HL-60 (cell line): ENCODE measurements at regions not wholly inside any gene's neighbourhood (a gene's known extent, or its start where the extent isn't known, plus 50 kb on each side); places are given as distances from the start of the nearest gene placed in this dataset.

Experiments used
- DNase-seq, 2 experiments: peaks; one replicate each; pipeline ENCODE4 v3.0.0-alpha.2; 2010 to 2020; ENCODE audit warnings: low read depth in 1 of 2, low spot score in 1 of 2
- H3K27ac ChIP-seq: fragments of 250-450 bp; sonication (Bioruptor Pico); replicated peaks from 2 replicates; pipeline ENCODE4 v1.5.1; 2020; ENCODE audit warnings: mild to moderate bottlenecking, moderate library complexity
- H3K27me3 ChIP-seq: fragments of 250-450 bp; sonication (Bioruptor Pico); 2 replicates; pipeline ENCODE4 v1.5.1; 2021; ENCODE audit warnings: mild to moderate bottlenecking, moderate library complexity; ENCODE audit not compliant: insufficient read depth, poor library complexity, severe bottlenecking
- H3K4me3 ChIP-seq: replicated peaks from 2 replicates; pipeline ENCODE4 v1.5.1; 2011; ENCODE audit warnings: mild to moderate bottlenecking, control low read depth, low read length; ENCODE audit not compliant: insufficient read depth
- GABPA ChIP-seq: IDR thresholded peaks from 2 replicates; pipeline ENCODE4 v1.6.1; 2012; ENCODE audit warnings: low read depth
- POLR2AphosphoS5 ChIP-seq: IDR thresholded peaks from 2 replicates; pipeline ENCODE4 v1.6.1; 2012; ENCODE audit warnings: low read depth
- SPI1 ChIP-seq: IDR thresholded peaks from 2 replicates; pipeline ENCODE4 v1.6.1; 2012; ENCODE audit warnings: low read depth, mild to moderate bottlenecking, borderline replicate concordance
- TF ChIP-seq, protein P1 (sequence below): IDR thresholded peaks from one replicate; pipeline ENCODE4 v1.5.1; 2011; ENCODE audit warnings: low read length, control low read depth, inconsistent platforms; ENCODE audit not compliant: insufficient read depth
- TF ChIP-seq, protein P2 (sequence below): IDR thresholded peaks from 2 replicates; pipeline ENCODE4 v1.6.1; 2012; ENCODE audit warnings: low read depth; ENCODE audit not compliant: insufficient replicate concordance

DNA sequence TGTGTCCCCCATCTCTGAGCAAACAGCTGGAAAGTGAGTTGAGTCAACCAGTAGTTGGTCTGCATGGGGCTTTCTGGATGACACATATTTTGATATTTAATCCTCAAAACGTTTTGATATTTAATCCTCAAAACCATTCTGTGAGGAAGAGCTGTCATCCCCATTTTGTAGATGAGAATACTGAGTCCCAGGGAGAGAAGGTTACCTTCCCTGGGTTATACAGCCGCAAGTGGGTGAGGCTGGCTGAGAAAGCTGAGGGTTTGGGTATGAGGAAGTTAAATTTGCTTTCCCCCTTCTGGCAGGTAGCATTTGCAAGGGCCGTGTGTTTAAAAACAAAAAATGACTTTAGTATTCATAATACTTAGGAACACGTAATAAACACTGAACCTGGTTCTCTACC, 447.2 kb downstream of the XYLT1 start:
- H3K27me3 ChIP-seq = no peaks in the 10 kb centered on the region
- no peak overlapping the region for H3K27ac ChIP-seq
- H3K4me3 ChIP-seq = no peak overlapping the region
- DNase-seq = no peak
- TF ChIP-seq, protein P1, sequence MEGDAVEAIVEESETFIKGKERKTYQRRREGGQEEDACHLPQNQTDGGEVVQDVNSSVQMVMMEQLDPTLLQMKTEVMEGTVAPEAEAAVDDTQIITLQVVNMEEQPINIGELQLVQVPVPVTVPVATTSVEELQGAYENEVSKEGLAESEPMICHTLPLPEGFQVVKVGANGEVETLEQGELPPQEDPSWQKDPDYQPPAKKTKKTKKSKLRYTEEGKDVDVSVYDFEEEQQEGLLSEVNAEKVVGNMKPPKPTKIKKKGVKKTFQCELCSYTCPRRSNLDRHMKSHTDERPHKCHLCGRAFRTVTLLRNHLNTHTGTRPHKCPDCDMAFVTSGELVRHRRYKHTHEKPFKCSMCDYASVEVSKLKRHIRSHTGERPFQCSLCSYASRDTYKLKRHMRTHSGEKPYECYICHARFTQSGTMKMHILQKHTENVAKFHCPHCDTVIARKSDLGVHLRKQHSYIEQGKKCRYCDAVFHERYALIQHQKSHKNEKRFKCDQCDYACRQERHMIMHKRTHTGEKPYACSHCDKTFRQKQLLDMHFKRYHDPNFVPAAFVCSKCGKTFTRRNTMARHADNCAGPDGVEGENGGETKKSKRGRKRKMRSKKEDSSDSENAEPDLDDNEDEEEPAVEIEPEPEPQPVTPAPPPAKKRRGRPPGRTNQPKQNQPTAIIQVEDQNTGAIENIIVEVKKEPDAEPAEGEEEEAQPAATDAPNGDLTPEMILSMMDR = no peak
- no peak for TF ChIP-seq SPI1
- TF ChIP-seq, protein P2, sequence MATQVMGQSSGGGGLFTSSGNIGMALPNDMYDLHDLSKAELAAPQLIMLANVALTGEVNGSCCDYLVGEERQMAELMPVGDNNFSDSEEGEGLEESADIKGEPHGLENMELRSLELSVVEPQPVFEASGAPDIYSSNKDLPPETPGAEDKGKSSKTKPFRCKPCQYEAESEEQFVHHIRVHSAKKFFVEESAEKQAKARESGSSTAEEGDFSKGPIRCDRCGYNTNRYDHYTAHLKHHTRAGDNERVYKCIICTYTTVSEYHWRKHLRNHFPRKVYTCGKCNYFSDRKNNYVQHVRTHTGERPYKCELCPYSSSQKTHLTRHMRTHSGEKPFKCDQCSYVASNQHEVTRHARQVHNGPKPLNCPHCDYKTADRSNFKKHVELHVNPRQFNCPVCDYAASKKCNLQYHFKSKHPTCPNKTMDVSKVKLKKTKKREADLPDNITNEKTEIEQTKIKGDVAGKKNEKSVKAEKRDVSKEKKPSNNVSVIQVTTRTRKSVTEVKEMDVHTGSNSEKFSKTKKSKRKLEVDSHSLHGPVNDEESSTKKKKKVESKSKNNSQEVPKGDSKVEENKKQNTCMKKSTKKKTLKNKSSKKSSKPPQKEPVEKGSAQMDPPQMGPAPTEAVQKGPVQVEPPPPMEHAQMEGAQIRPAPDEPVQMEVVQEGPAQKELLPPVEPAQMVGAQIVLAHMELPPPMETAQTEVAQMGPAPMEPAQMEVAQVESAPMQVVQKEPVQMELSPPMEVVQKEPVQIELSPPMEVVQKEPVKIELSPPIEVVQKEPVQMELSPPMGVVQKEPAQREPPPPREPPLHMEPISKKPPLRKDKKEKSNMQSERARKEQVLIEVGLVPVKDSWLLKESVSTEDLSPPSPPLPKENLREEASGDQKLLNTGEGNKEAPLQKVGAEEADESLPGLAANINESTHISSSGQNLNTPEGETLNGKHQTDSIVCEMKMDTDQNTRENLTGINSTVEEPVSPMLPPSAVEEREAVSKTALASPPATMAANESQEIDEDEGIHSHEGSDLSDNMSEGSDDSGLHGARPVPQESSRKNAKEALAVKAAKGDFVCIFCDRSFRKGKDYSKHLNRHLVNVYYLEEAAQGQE = no peak
- TF ChIP-seq GABPA = no peak
- TF ChIP-seq POLR2AphosphoS5 = no peak

DNA sequence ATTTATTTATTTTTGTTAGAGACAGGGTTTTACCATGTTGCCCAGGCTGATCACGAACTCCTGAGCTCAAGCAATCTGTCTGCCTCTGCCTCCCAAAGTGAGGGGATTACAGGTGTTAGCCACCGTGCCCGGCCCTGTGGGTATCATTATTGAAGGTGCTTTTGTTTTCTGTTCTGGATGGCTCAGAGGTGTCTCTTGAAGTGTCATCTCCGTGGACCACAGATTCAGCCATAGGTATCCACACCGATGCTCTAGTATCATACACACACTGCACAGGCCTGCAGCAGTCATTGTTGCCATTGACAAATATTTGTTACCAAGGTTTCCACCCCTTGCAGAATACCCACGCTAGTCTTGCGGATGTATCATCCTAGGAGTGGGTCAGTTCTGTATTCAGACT, 446.2 kb downstream of the XYLT1 start:
- TF ChIP-seq POLR2AphosphoS5 (no peak), SPI1 (no peak), GABPA (no peak)
- TF ChIP-seq, protein P1 = no peak
- TF ChIP-seq, protein P2 = no peak
- DNase-seq = no peak
- Histone ChIP-seq H3K27me3 (no peaks in the 10 kb centered on the region), H3K27ac (no peak overlapping the region), H3K4me3 (no peak overlapping the region)

DNA sequence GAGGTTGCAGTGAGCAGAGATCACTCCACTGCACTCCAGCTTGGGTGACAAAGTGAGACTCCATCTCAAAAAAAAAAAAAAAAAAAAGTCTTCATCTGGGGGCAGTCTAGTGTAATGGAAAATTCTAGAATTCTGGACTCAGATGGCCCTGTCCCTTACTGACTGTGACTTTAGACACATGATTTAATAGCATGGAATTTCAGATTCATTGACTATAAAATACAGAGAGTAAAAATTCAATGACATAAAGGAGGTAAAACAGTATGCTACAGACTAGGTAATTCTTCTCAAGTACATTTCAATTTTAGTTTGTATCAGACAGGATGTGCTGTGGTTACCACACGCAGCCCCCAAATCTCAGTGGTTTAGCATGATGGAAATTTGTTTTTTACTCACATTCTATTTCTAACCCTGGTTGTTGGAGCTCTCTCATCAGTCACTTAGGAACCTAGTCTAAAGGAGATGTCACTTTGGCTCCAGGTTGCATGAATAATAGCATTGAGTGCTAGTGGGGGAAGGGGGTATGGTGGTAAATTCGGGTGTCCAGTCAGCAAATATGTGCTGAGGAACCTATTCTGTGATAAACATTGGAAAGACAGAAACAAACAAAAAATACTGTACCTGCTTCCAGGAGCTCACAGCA, 444.0 kb downstream of the XYLT1 start:
- no peaks in the 10 kb centered on the region for H3K27me3 ChIP-seq
- H3K4me3 ChIP-seq = no peak overlapping the region
- TF ChIP-seq, protein P1 = no peak
- TF ChIP-seq GABPA (no peak), POLR2AphosphoS5 (no peak), SPI1 (no peak)
- TF ChIP-seq, protein P2 = no peak
- DNase-seq = no peak
- no peak overlapping the region for H3K27ac ChIP-seq
